GM18507 (cell line): ENCODE measurements at regions not wholly inside any gene's neighbourhood (a gene's known extent, or its start where the extent isn't known, plus 50 kb on each side); places are given as distances from the start of the nearest gene placed in this dataset.

ENCODE experiments used
- DNase-seq: peaks from one replicate; pipeline ENCODE4 v3.0.0; 2011; ENCODE audit warnings: low read depth; ENCODE audit not compliant: insufficient read length; ENCODE audit errors: extremely low spot score
- FAIRE-seq: peaks from 2 replicates; lab custom pipeline; 2011; peaks lifted over from hg19 to GRCh38; lab: Jason Lieb, UNC

DNA sequence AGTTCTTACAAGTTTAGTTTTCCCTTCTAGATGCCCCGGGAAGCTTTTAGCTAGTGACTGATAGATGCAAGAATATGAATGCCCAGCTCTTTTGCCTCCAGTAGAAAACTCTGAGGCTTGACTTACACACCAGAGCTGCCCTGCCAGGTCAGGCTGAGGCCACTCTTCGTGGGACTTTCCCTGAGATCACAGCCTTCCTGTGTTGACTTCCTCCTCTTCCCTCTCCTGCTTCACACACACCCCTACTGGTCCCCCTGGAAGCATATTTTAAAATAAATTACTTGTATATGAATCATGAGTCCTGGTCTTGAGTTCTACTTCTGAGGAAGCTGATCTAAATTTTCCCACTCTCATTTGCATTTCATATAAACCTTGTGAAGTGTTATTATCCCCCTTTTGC, 413.7 kb downstream of the PDCD6IP start:
- FAIRE-seq (no peak), DNase-seq (no peak)

DNA sequence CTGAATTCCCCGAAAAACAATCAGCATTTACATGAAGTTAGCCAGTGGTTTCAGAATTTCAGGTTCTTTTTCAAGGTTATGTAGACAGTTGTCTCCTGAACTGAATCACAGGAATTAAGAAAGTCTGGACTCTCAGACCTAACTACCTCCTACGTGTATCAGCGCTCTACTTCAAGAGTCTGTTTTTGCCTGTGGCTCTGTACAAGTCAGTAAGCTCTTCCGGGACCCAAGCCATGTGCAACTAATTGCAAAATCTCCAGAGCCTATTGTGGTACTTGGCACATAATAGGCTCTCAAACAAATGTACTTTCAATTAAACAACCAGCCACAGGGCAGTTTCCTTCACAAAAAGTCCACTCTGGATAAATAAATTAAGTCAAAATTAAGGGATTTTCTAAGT, 414.2 kb downstream of the PDCD6IP start:
- no peak for DNase-seq
- no peak for FAIRE-seq

GRCh38 chr3:34213478-34213877, 415.0 kb downstream of the PDCD6IP start:
- FAIRE-seq: no peak

GRCh38 chr3:34216711-34217335, 418.4 kb downstream of the PDCD6IP start:
- DNase-seq: no peak
- FAIRE-seq: peak; percentile 45

More at GRCh38 chr3:34213478-34213877, 415.0 kb downstream of the PDCD6IP start:
- DNase-seq: no peak

- FAIRE-seq (no peak), DNase-seq (no peak)
Observed at GRCh38 chr3:34218706-34219385, 420.4 kb downstream of the PDCD6IP start.

- no peak for FAIRE-seq
Observed at GRCh38 chr3:34219556-34219955, 421.1 kb downstream of the PDCD6IP start.

GRCh38 chr3:34225821-34226366, 427.5 kb downstream of the PDCD6IP start:
- DNase-seq (no peak), FAIRE-seq (no peak)

More at GRCh38 chr3:34219556-34219955, 421.1 kb downstream of the PDCD6IP start:
- DNase-seq: no peak

GRCh38 chr3:34229876-34230275, 431.4 kb downstream of the PDCD6IP start:
- DNase-seq: no peak
- FAIRE-seq: no peak

- no peak for FAIRE-seq
- no peak for DNase-seq
Observed at GRCh38 chr3:34235096-34235495, 436.7 kb downstream of the PDCD6IP start.

GRCh38 chr3:34237946-34238345, 439.5 kb downstream of the PDCD6IP start:
- DNase-seq: no peak
- no peak for FAIRE-seq

- FAIRE-seq: no peak
- no peak for DNase-seq
Observed at GRCh38 chr3:34238407-34238806, 440.0 kb downstream of the PDCD6IP start.

GRCh38 chr3:34239287-34239686, 440.9 kb downstream of the PDCD6IP start:
- DNase-seq (no peak), FAIRE-seq (no peak)

GRCh38 chr3:34239875-34240274, 441.4 kb downstream of the PDCD6IP start:
- no peak for FAIRE-seq
- no peak for DNase-seq

GRCh38 chr3:34247401-34247800, 449.0 kb downstream of the PDCD6IP start:
- FAIRE-seq (no peak), DNase-seq (no peak)

GRCh38 chr3:34248352-34248751, 449.9 kb downstream of the PDCD6IP start:
- DNase-seq (peak; percentile 20), FAIRE-seq (peak; percentile 93)

DNA sequence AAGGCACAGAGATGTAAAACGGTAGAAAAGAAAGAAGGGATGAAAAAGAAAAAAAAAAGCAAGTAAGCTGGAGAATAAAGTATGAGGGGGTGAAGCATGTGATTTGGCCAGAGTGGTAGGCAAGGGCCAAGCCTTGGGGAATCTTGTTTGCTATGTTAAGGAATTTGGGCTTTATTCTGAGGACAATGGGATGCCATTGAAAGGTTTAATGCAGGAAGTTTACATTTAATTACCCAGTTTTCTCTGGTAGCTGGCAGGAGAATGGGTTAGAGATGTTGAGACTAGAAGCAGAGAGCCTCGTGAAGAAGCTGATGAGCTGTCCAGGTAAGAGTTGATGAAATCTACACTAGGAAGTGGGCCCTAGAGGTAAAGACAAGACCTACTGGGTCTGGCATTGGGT, 455.9 kb downstream of the PDCD6IP start:
- DNase-seq (no peak), FAIRE-seq (no peak)

DNA sequence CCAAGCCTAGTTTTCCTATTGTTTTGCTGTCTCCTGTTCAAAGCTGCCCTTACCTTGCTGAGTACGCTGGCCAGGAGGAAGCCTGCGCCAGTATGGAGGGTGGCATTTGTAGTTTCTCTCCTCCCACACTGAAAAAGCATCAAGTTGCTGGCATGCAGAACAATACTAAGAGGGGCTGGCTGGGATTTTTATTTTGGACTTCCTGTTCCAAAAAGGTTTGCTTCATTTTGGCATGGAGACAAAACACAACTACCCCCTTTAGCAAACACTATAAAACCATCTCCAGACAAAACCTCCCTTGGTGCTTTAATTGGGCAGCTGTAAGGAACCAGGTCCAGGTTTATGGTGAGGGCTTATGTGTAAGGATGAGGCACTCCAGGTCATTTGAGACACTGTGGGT, 457.6 kb downstream of the PDCD6IP start:
- FAIRE-seq: no peak
- no peak for DNase-seq

DNA sequence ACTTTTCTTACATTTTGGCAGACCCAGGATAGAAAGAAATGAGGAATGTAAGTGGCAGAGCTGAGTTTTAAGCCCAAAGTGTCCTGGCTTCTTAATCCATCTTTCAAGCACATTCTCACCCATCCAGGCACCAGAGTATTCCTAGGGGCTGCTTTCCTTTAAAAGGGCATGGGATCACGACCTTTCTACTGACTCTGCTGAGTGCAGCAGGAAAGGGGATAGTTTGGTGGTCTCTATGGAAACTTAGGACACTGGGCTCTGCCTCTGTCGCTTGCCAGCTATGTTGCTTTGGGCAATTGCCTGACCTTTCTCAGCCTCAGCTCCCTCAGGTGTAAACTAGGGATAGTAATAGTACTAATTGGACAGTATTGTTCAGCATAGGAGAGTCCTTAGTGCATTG, 458.4 kb downstream of the PDCD6IP start:
- no peak for FAIRE-seq

GRCh38 chr3:34258271-34258998, 460.0 kb downstream of the PDCD6IP start:
- no peak for FAIRE-seq
- DNase-seq: no peak

More for the DNA sequence above, 458.4 kb downstream of the PDCD6IP start:
- no peak for DNase-seq

- peak; percentile 29 for DNase-seq
- FAIRE-seq: peak; percentile 71
Observed at GRCh38 chr3:34260271-34261000, 462.0 kb downstream of the PDCD6IP start.
